ENCODE measurements at regions not wholly inside any gene's neighbourhood (a gene's known extent, or its start where the extent isn't known, plus 50 kb on each side); places are given as distances from the start of the nearest gene placed in this dataset.

DNA sequence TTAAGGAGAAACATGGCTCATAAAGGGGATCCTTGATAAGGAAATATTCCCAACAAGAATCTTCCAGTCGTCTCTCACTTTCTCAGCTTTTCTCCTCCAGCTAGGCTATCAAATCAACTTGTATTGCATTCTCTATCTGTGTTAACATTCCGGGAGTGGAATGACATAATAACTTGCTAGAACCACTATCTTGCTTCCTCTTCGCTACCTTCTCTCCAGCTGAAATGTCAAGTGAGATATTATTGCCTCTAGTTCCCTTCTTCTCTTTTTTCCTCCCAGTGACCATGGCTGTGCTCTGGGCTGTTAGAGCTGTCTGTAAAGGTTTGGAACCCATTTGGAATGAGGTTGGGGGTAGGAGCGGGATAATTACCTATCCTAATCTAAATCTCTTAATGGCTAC lies 1329.5 kb upstream of the WWC1 start:
- no peak for DNase-seq (ENCODE audit: low read depth)

DNA sequence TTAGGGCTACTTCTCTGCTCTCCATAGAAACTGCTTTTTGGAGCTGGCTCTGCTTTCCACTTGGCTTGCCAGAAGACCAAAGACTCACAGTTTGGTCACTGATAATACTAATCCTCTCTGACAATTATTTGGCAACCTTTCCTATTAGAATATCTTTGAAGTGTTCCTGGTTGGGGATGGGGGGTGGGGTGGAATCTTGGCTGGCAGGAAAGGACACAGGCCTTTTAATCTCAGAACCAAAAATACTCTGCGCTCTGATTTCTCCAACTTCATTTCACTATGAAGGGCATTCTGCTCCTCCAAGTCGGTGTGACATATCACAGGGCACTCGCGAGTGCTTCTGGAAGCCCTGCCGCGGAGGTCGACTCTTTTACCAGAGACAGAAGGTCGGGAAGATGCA lies 1329.0 kb upstream of the WWC1 start:
- DNase-seq (ENCODE audit: low read depth) = peak; percentile 19

DNA sequence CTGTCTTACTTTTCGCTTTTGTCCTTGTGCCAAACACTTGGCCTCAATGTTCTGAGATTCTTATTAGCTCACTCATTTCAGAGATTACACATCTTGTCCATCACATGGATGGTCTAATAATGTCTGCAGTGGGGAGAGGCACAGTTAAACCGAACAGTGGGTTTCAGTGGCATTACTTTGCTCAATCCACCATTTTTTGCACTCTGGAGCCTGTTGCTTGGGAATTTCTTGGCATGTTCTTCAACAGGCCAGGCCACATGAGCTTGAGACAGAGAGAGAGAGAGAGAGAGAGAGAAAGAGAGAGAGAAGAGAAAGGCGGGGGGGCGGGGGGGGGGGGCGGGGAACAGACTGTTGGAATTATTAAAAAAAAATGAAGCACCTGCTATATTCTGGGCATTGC lies 1327.8 kb upstream of the WWC1 start:
- no peak for DNase-seq (ENCODE audit: low read depth)

DNA sequence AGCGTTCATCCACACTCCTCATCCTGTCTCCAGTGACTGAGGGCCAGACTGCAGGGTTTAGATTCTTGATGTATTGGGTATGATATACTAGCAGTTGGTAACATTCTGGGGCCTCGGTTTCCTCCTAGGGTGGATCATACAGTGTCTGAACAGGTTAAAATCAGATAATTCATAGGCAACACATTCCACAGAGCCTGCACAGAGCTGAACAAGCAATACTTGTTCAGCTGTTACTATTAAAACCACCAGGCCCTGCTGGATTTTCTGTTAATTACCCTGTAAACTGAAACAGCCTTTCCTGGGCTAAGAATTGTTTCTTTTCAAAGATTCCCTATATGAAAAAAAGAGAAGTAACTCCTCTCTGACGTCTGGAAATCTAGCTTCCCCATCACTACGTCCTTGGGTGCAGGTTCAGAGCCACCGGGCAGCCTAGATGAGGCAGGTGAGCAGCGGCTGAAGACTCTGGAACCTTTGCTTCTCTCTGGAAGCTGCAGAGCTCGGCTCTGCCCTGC lies 1313.5 kb upstream of the WWC1 start:
- DNase-seq (ENCODE audit: low read depth) = no peak

DNA sequence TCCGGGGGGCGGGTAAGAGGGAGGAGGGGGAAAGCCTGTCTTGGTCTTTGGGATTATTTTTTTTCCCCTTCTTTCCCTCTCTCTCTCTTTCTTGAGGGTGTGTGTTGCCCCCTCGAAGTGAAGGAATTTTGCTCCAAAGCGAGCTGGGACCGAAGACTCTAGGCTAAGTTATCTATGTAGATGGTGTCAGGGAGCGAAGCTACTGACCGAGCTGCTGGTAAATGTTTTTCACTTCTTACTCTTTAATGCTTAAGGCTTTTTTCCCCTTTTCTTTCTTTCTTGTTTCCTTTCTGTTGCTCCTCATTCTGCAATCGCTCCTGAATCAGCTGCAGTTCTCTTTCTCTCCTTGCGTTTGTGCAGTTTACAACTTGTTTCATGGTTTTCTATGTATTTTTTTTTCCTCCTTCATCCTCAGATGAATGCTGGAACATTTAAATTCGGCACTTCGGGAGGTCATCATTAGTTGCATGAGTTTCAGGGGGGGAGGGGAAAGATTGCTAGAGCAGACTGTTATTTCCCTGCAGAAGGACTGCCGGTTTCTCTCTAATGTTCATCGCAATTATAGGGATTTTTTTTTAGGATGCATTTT lies 1312.0 kb upstream of the WWC1 start:
- peak; percentile 12 for DNase-seq (ENCODE audit: low read depth)

DNA sequence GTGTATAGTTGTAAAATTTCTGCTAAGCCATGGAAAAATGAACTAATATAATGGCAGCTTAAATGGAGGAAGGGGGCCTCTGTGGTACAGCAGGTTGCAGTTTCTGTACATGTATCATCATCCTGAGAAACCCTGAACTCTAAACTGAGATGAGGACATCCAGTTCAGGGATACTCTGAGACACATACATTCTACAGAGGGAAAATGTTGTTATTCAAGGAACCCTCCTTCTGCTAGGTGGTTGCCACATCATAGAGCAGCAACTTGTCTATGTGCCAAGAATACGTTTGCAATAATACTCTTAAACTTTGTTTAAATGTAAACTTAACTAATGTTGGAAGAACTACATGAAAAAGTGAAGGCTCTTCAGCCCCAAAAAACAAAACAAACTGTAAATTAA lies 1310.8 kb upstream of the WWC1 start:
- peak; percentile 17 for DNase-seq (ENCODE audit: low read depth)

DNA sequence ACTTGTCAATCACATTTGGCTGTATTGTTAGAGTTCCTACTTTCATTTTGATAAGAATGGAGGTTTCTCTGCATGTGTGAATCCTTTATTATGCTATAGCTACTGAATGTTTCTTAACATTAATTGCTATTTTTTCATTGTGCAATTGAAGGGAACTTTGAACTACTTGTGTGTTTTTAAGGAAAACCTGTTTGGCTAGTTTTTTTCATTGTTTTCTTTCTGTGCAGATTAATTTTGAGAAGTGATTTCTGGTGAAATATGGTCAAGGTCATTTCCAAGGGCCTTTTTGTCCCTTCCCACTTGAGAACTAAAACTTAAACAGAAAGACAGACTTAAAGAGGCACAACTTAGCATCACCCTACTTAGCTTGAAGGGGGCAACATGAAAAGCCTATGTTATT lies 1309.2 kb upstream of the WWC1 start:
- no peak for DNase-seq (ENCODE audit: low read depth)

DNA sequence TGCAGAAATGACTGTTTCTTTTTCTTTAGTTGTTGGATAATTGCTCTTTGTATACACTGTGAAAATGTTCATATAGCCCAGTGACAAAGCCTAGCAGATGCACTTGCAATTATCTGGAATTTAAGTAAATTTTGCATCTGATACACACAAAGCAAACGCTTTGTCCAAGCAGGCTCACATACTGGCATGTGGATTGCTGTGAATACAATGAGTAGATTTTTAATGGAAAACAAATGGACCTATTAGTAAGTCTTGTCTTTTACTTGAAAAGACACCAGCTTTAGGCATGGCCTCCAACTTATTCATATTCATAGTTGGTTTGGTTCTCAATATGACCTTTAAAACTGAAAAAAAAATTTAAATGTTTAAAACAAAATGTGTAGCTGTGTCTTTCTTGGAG lies 1299.8 kb upstream of the WWC1 start:
- DNase-seq (ENCODE audit: low read depth) = no peak

DNA sequence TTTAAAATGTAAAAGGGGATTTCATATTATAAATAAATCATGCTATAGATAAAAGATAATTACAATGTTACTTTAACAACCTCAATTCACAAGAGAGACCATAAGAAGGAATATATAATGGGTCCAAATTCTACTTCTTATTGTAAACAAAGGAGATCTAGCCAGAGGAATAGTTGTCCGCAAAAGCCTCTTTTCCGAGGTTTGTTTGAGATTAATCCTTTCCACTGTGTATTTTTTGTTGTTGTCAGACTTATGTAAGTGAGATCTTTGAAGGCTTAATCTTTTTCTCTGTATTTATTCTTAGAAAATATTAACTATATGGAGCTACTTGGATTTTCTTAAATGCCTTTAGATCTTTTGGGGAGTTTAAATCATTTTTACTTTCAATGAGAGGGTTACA lies 1299.3 kb upstream of the WWC1 start:
- no peak for DNase-seq (ENCODE audit: low read depth)

DNA sequence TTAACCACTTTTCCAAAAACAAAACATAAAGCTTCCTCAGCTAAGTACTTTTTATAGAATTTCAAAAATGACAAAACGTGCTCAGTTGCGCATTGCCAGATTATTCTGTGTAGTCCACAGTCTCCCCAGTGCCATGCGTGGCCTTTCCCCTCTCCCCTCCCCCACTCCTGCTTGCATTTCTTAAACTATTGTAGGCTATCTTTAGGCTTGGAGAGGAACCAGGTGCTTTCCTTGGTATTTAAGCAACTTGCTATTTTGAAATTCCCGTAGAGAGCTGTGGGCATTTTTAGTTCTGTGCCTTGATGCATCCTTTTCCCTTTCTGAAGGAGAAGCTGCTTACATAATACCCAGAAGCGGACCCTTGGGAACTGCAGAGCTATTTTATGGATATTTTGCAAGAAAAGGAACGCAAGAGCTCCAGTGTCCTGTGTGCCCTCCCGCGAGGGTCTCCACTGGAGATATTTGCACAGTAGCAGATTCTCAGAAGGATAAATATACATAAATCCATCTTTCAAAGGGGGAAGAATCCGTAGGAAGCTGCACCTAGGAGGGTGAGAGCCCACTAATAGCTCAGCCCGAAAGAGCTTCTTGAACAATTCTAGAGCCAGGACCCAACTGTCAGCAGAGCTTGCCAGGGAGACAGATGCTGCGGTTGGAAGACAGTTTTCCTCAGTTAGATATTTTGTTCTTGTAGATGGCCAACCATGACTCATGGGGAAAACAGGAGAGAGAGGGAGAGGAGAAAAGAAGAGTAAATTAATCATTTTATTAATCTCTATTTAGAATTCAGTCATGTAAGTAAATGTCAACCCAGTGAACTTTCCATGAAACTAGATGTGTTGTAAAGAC lies 1298.3 kb upstream of the WWC1 start:
- no peak for DNase-seq (ENCODE audit: low read depth)

DNA sequence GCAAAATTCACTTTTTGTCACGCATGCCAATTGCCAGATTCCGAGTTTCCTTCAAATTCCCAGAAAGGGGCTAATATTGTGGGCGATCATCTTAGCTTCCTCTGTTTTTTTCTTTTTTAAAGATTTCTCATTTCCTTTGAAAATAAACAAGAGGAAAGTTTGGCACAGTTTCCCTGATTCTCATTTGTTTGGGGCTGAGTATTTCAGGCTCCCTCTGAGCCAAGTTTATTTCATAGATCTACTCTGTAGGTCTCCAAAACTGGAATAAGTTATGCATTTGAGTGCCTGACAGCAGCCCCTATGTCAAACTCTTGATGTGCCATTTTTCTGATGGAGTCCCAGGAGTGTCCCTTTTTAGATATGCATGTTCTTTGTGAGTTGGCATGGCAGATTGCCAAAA lies 1297.2 kb upstream of the WWC1 start:
- DNase-seq (ENCODE audit: low read depth) = no peak

DNA sequence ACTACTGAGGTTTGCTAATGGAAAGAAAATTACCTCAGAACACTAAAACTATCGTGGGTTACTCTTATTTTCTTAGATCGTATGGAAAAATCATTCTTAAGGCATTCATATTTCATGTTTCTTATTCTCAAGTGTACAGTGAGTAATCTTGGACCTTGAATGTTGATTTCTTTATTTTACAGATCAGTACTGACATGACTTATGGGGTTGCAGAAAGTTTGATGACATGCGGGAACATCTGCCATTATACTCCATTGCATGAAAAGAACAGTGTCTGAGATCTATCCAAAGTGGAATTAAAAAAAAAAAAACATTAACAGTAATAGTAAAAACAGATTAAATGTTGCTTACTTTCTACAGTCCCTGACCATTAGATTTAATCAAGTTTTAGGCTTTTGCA lies 1290.2 kb upstream of the WWC1 start:
- DNase-seq (ENCODE audit: low read depth) = no peak

DNA sequence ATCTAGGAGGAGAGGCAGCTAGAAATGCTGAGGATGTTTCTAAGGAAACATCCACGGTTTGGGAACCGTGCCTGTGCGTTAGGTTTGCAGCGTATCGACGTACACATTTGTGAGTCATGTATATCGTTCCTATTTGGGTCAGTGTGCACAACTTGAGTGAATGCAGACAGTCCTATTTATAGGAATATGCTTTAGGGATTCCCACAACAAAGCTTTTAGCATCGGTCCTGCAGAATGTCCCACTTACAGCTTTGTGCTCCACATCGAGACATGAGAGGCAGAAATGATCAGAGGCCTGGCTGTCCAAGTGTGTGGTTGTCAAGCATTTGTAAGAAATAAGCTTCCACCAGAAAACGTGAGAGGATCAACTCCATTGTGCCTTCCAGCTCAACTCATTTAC lies 1282.7 kb upstream of the WWC1 start:
- DNase-seq (ENCODE audit: low read depth) = no peak

DNA sequence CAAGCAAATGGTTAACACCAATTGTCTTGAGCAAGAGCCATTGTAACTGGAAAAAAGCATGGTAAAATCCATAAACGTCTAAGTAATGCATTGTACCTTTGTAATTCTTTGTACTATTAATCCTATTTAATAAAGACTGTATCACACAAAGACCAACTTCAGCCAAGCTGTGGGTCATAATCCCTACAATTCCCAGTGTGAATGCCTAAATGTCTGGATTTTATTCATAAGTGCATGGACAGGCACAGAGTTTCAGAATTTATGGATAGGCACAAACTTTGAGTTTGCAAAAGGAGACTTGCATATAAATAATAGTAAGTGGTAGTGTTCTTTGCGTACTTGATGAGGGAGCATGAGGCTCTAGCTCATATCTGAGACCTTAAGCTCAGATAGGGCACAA lies 1280.2 kb upstream of the WWC1 start:
- no peak for DNase-seq (ENCODE audit: low read depth)

DNA sequence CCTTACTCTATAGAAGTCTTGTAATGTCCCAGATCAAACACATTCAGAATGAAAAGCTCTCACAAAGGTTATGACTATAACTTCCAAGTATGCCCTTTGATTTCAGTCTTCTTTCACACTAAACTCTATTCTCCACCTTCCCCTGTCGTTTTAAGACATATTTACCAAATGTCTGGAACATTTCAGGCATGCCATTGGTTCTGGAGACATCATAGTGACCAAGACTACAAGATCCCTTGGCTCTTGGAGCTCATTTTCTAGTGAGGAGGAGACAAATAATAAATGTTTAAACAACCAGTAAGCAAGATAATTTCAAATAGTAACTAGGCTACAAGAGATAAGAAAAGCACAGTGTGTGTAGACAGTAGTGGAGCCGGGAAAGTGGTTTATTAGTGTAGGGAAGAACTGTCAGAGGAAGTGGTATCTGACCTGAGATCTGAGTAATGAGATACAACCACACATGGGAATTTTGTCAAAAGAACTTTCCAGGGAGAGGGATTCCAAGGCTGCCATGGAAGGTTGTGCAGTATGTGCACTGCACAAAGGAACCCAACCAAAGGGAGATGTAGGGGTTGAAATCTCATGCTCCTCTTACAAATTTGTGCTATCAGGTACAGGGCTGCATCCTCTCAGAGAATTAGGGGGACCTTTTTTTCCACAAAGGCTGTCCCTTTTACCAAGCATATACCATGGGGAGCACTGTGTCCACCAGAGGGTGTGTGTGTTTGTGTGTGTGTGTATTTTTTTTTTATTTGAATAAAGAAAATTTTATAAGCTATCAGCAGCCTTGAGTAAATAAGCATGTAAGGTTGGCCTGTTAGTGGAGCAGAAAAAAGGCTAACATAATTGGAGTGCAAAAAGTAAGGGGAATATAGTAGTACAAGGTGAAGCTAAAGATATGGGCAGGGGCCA lies 1279.1 kb upstream of the WWC1 start:
- no peak for DNase-seq (ENCODE audit: low read depth)

DNA sequence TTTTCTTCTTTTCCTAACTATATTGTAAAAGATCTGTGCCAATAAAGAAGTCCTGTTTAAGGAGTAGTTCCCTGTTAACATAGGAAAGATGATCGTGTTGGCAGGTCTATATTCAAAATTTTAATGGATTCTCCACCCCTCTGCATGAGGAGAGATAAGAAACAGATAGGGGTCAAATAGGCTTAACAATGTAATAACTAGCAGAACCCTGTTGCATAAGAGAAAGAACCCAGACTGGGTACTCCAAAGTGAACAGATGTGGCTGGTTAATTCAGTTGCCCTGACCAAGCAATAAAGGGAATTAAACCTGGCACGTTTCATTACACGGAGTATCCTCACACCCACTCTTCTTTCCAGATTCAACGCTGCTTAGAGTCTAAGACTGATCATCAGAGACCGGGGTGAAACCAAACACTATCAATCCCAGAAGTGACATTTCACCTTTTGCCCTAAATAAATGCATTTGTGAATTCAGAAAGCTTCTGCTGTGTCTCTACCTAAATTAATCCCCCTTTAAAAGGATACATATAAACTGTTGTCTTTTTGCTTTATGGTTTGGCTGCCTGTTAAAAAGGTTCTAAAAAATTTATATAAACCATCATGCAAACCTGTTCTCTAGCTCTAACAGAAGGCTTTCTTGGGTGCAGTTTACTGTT lies 1276.9 kb upstream of the WWC1 start:
- no peak for DNase-seq (ENCODE audit: low read depth)

DNA sequence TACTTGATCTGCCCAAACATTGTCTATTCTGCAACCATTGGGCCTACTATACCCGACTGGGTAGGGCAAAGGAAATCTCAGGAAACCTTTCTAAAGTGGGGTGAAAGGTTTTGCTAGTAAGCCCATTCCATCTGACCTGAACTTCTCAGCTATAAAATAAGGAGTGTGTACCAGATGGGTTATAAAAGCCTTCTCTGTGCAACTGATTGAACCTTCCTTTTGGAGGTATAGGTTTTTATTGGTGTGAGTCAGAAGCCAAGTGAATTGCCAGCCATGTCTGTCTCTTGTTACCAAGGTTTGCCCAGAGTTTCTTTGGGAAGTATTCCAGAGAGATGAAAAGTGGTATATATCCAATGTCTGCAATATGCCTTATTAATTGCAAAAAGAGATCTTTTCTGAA lies 1271.0 kb upstream of the WWC1 start:
- no peak for DNase-seq (ENCODE audit: low read depth)

DNA sequence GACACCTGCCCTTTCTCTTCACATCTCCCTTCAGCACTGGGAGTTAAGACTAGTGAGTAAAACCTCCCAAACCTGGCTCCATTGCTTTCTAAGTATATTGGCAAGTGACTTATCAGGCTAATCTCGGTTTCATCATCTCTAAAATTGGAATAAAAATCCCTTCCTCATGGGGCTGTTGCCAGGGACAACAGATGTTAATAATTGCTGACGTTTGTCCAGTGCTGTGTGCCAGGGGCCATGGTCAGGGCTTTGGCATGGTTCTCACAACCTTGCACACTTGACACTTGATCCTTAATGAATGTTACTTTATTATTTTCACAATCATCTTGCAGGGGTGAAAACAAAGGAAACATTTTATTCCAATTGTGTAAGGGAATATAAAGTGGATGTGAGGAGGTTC lies 1262.0 kb upstream of the WWC1 start:
- no peak for DNase-seq (ENCODE audit: low read depth)

DNA sequence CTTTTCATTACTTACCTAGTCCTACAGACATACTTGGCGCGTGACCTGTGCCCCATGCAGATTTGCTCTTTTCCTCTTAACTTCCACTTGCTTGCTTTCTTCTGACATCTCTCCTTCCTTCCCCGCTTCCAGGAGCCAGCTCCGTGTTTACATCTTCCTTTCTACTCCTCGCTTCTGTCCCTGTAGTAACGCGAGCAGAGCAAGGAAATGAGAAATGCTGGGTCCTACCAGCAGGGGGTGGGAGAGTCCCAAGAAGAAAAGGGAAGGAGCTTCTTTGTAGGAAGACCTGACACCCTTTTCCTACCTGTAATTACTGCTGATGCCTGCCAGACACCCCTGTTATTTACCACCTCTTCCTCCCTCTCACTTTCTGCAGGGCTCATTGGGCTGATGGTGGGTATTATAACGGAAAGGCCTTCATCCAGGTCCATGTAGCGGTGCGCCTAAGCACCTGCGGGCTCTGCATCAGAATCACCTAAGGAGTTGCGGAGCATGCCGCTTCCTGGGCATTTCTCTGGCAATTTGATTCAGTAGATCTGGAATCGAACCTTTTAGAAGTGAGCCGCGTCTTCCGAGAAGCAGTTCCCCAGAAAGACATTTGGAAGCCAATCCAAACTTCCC lies 1260.8 kb upstream of the WWC1 start:
- DNase-seq (ENCODE audit: low read depth) = peak; percentile 1

DNA sequence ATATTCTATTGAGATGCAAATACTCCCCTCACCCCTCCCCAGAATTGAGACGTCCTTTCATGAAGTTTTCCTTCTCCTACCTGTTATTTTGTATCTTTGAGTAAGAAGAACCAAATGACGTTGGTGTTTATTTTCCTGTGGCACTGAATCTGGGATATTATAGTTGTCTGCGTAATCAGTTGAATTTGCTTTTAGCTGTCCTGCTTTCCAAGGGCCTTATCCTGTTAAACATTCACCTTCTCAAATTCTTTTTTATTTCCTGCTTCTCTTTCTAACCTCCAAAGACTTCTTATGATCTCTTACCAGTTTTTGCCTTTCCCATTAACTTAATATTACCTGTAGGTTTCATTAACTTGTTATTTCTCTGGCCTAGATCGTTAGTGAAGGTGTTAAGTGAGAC lies 1254.9 kb upstream of the WWC1 start:
- no peak for DNase-seq (ENCODE audit: low read depth)

DNA sequence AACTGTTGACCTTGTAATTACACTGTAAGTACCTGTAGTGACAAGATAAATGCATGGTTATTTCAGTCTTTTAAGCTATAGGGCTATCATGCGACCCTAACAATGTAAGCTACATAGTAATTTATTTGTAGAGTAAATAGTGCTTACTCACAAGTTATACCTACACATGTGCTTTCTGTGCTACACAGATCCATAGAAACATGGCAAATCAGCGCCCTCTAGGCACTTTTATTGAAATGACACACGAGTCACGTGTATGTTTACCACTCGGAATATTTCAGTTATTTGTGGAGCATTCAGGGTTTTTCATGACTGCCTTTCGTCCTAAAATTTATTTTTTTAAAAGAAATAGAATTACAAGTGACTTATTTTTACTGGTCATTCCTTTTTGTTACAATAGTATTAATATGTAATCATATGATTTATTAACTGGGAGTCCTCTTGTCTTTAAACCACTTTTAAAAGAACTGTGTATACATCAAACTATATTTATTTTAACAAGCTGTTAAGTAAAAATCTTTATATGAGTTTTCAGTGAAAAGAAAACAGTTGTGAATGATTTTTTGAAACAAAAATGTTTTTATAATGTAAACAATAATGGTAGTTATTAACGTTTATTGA lies 1242.3 kb upstream of the WWC1 start:
- peak; percentile 56 for DNase-seq (ENCODE audit: low read depth)
